ENCODE measurements at regions not wholly inside any gene's neighbourhood (a gene's known extent, or its start where the extent isn't known, plus 50 kb on each side); places are given as distances from the start of the nearest gene placed in this dataset.

GRCh38 chr11:80024119-80024518, 583.3 kb upstream of the TENM4 start:
- TF ChIP-seq JUND (IDR thresholded peaks at IDR 0.05; ENCODE audit: low read depth) = no peak
- in situ Hi-C loops (cut with HindIII; ENCODE audit: low pct_unique_long_range_greater_than_20kb, low sequenced_read_pairs) = no loop called here
- DNase-seq (ENCODE audit: low read depth in 1 of 2, low spot score in 1 of 2) = no peak

DNA sequence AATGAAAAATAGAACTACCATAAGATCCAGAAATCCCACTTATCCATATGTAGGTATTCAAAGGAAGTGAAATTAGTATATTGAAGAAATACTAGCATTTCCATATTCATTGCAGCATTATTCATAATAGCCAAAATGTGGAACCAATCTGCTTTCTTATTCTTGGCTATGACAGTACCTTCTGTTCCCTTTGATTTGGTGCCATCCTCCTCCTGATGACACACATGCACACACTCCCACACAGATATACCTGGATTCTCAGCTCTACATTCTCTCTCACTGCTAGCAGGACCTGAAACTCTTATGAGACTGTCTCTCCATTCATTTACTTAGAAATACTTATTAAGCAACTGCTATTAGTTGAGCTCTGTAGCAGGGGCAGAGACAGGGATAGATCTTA, 582.6 kb upstream of the TENM4 start:
- no peak for DNase-seq (ENCODE audit: low read depth in 1 of 2, low spot score in 1 of 2)
- no peak for TF ChIP-seq JUND (IDR thresholded peaks at IDR 0.05; ENCODE audit: low read depth)
- in situ Hi-C loops (cut with HindIII; ENCODE audit: low pct_unique_long_range_greater_than_20kb, low sequenced_read_pairs) = no loop called here

DNA sequence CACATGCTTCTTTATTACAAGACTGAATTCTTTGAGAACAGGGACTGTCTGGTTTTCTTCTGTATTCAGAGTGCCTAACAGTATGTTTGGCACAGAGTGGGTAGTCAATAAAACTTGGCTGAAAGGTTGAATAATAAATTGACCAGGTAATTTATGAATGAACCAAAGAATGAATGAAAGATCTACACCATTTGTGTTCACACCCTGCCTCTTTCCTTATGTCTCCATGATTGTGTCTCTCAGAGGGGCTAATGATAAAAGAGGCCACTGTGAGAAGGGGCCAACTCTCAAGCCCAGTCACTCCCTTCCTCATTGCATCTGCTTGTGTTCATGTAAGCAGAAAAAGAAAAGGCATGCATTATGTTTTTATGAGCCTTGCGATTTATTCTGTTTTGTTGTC, 569.7 kb upstream of the TENM4 start:
- no peak for TF ChIP-seq JUND (IDR thresholded peaks at IDR 0.05; ENCODE audit: low read depth)
- no peak for DNase-seq (ENCODE audit: low read depth in 1 of 2, low spot score in 1 of 2)
- in situ Hi-C loops (cut with HindIII; ENCODE audit: low pct_unique_long_range_greater_than_20kb, low sequenced_read_pairs) = no loop called here

- TF ChIP-seq JUND (IDR thresholded peaks at IDR 0.05; ENCODE audit: low read depth) = no peak
- in situ Hi-C loops (cut with HindIII; ENCODE audit: low pct_unique_long_range_greater_than_20kb, low sequenced_read_pairs) = no loop called here
These were observed 568.3 kb upstream of the TENM4 start for GRCh38 chr11:80009081-80009480.

GRCh38 chr11:80007616-80008015, 566.8 kb upstream of the TENM4 start:
- DNase-seq (ENCODE audit: low read depth in 1 of 2, low spot score in 1 of 2) = no peak
- no peak for TF ChIP-seq JUND (IDR thresholded peaks at IDR 0.05; ENCODE audit: low read depth)
- in situ Hi-C loops (cut with HindIII; ENCODE audit: low pct_unique_long_range_greater_than_20kb, low sequenced_read_pairs) = no loop called here

More at GRCh38 chr11:80009081-80009480, 568.3 kb upstream of the TENM4 start:
- DNase-seq (ENCODE audit: low read depth in 1 of 2, low spot score in 1 of 2) = no peak

GRCh38 chr11:79990141-79990540, 549.3 kb upstream of the TENM4 start:
- no peak for DNase-seq (ENCODE audit: low read depth in 1 of 2, low spot score in 1 of 2)
- TF ChIP-seq JUND (IDR thresholded peaks at IDR 0.05; ENCODE audit: low read depth) = no peak
- in situ Hi-C loops (cut with HindIII; ENCODE audit: low pct_unique_long_range_greater_than_20kb, low sequenced_read_pairs) = no loop called here

DNA sequence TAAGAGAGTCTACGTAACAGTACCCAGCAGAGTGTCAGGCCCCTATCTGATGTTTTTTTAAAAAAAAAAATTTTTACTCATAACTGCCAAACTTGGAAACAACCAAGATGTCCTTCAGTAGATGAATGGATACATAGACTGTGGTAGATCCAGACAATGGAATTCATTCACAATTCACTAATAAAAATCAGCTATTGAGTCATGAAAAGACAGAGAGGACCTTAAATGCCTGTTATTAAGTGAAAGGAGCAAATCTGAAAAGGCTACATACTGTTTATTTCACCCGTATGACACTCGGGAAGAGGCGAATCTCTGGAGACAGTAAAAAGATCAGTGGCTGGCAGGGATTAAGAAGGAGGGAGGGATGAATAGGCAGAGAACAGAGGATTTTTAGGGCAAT, 541.4 kb upstream of the TENM4 start:
- DNase-seq (ENCODE audit: low read depth in 1 of 2, low spot score in 1 of 2) = no peak
- no peak for TF ChIP-seq JUND (IDR thresholded peaks at IDR 0.05; ENCODE audit: low read depth)
- in situ Hi-C loops (cut with HindIII; ENCODE audit: low pct_unique_long_range_greater_than_20kb, low sequenced_read_pairs) = no loop called here

GRCh38 chr11:79980916-79981315, 540.1 kb upstream of the TENM4 start:
- no peak for TF ChIP-seq JUND (IDR thresholded peaks at IDR 0.05; ENCODE audit: low read depth)
- DNase-seq (ENCODE audit: low read depth in 1 of 2, low spot score in 1 of 2) = no peak
- in situ Hi-C loops (cut with HindIII; ENCODE audit: low pct_unique_long_range_greater_than_20kb, low sequenced_read_pairs) = no loop called here

GRCh38 chr11:79973721-79974617, 533.1 kb upstream of the TENM4 start:
- DNase-seq (ENCODE audit: low read depth in 1 of 2, low spot score in 1 of 2) = no peak
- TF ChIP-seq JUND (IDR thresholded peaks at IDR 0.05; ENCODE audit: low read depth) = no peak
- in situ Hi-C loops (cut with HindIII; ENCODE audit: low pct_unique_long_range_greater_than_20kb, low sequenced_read_pairs) = no loop called here

DNA sequence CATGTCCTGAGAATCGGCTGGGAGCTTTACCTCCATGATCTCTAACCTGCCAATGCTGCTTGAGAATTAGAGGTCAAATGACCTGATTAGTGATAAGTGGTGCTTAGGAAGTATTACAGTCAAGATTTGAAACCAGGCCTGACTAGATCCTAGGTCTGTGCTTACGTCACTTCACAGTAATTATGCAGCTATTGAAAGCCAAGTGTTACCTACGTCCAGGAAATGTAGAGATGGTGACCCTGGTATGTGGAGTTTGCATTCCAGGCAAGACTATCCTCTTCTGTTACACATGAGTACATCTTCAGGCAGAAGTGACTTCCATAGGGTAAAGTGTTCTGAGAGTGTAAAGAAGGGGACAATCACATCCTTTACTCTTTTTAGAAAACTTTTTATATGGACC, 530.4 kb upstream of the TENM4 start:
- TF ChIP-seq JUND (IDR thresholded peaks at IDR 0.05; ENCODE audit: low read depth) = no peak
- in situ Hi-C loops (cut with HindIII; ENCODE audit: low pct_unique_long_range_greater_than_20kb, low sequenced_read_pairs) = no loop called here
- no peak for DNase-seq (ENCODE audit: low read depth in 1 of 2, low spot score in 1 of 2)

DNA sequence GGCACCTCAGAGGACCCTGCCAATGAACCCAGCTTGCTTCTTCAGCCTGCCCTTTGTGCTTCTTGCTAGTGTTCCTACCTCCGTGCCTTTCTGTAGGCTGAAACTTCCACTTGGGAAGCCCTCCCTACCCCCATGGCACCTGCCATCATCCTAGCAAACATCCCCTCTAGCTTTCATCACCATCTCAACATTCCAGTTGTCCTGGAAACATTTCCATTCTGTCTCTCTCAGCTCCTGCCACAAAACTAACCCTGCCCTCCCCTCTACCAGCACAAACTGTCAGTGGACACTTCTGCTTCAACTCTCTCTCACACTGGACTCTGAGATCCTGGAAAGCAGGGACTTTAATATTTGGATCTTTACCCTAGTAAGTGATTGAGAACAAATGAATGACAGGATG, 525.8 kb upstream of the TENM4 start:
- in situ Hi-C loops (cut with HindIII; ENCODE audit: low pct_unique_long_range_greater_than_20kb, low sequenced_read_pairs) = no loop called here
- no peak for DNase-seq (ENCODE audit: low read depth in 1 of 2, low spot score in 1 of 2)
- TF ChIP-seq JUND (IDR thresholded peaks at IDR 0.05; ENCODE audit: low read depth) = no peak

GRCh38 chr11:79963856-79964645, 523.2 kb upstream of the TENM4 start:
- no peak for TF ChIP-seq JUND (IDR thresholded peaks at IDR 0.05; ENCODE audit: low read depth)
- in situ Hi-C loops (cut with HindIII; ENCODE audit: low pct_unique_long_range_greater_than_20kb, low sequenced_read_pairs) = no loop called here
- DNase-seq (ENCODE audit: low read depth in 1 of 2, low spot score in 1 of 2) = no peak

DNA sequence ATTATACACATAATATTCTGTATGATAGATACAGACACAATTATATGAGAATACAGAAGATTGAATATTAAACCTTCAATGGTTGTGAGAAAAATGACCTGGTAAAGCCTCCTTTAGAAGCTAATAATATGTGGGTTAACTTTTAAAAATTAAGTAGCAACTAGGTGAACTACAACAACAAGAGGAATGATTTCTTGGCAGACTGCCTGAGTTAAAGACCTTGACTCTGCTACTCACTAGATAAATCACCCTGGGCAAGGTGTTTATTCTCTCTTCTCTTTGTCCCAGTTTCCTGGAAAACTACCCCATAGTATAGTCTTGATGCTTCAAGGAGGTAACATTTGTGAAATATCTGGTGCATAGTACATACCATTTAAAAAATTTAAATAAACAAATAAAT, 519.6 kb upstream of the TENM4 start:
- TF ChIP-seq JUND (IDR thresholded peaks at IDR 0.05; ENCODE audit: low read depth) = no peak
- DNase-seq (ENCODE audit: low read depth in 1 of 2, low spot score in 1 of 2) = no peak
- in situ Hi-C loops (cut with HindIII; ENCODE audit: low pct_unique_long_range_greater_than_20kb, low sequenced_read_pairs) = no loop called here
